ENCODE measurements at regions not wholly inside any gene's neighbourhood (a gene's known extent, or its start where the extent isn't known, plus 50 kb on each side); places are given as distances from the start of the nearest gene placed in this dataset.

- Histone ChIP-seq H3K4me2 (ENCODE audit: low read length) (no peak overlapping the region), H4K20me1 (ENCODE audit: insufficient read depth) (no peaks in the 10 kb centered on the region), H3K9me3 (ENCODE audit: low read length) (no peaks in the 10 kb centered on the region), H3K9me2 (ENCODE audit: insufficient read depth, low read length) (no peaks in the 10 kb centered on the region), H3K27ac (ENCODE audit: low read length) (peak overlapping the region; percentile 28), H3K79me2 (replicated peaks; ENCODE audit: insufficient read depth, low read length) (no peaks in the 10 kb centered on the region), H3F3A (ENCODE audit: insufficient read depth, low read length, poor library complexity, severe bottlenecking) (peaks cover 3% of the 10 kb centered on the region), H3K27me3 (ENCODE audit: insufficient read depth, low read depth, low read length) (no peaks in the 10 kb centered on the region), H3K36me3 (ENCODE audit: insufficient read depth, low read length) (no peaks in the 10 kb centered on the region), H3K4me3 (ENCODE audit: low read length) (no peak overlapping the region), H2AFZ (ENCODE audit: low read depth, low read length) (no peak overlapping the region), H3K9ac (ENCODE audit: low read length) (no peak overlapping the region)
- TF ChIP-seq REST (IDR thresholded peaks at IDR 0.05; ENCODE audit: borderline replicate concordance) (no peak), TAF1 (IDR thresholded peaks at IDR 0.05; ENCODE audit: low read depth) (no peak), EZH2 (IDR thresholded peaks at IDR 0.05; ENCODE audit: borderline replicate concordance, insufficient read depth, low read length, poor library complexity, severe bottlenecking) (no peak), CTCF (IDR thresholded peaks at IDR 0.05; ENCODE audit: poor library complexity, severe bottlenecking) (no peak), RAD21 (conservative IDR thresholded peaks at IDR 0.05) (no peak)
These were observed 155.2 kb upstream of the CIBAR2 start for GRCh38 chr16:85267414-85267945.

GRCh38 chr16:85269165-85269564 is 156.9 kb upstream of the CIBAR2 start:
- H3K9me3 ChIP-seq (ENCODE audit: low read length): no peaks in the 10 kb centered on the region
- H3K27me3 ChIP-seq (ENCODE audit: insufficient read depth, low read depth, low read length): no peaks in the 10 kb centered on the region
- H3K79me2 ChIP-seq (replicated peaks; ENCODE audit: insufficient read depth, low read length): no peaks in the 10 kb centered on the region
- H3K36me3 ChIP-seq (ENCODE audit: insufficient read depth, low read length): no peaks in the 10 kb centered on the region
- H2AFZ ChIP-seq (ENCODE audit: low read depth, low read length): no peak overlapping the region
- H3K27ac ChIP-seq (ENCODE audit: low read length): peak overlapping the region; percentile 84
- H4K20me1 ChIP-seq (ENCODE audit: insufficient read depth): no peaks in the 10 kb centered on the region
- TF ChIP-seq EZH2 (IDR thresholded peaks at IDR 0.05; ENCODE audit: borderline replicate concordance, insufficient read depth, low read length, poor library complexity, severe bottlenecking) (no peak), SMC3 (conservative IDR thresholded peaks at IDR 0.05; ENCODE audit: poor library complexity) (peak; percentile 36), CTCF (IDR thresholded peaks at IDR 0.05; ENCODE audit: poor library complexity, severe bottlenecking) (peak; percentile 10), EP300 (conservative IDR thresholded peaks at IDR 0.05; ENCODE audit: poor library complexity, severe bottlenecking) (peak; percentile 90), POLR2AphosphoS5 (IDR thresholded peaks at IDR 0.05) (peak; percentile 90), REST (IDR thresholded peaks at IDR 0.05; ENCODE audit: borderline replicate concordance) (no peak), RAD21 (conservative IDR thresholded peaks at IDR 0.05) (peak; percentile 13), MXI1 (conservative IDR thresholded peaks at IDR 0.05; ENCODE audit: poor library complexity, severe bottlenecking) (peak; percentile 39)
- no peak overlapping the region for H3K4me2 ChIP-seq (ENCODE audit: low read length)
- H3K9me2 ChIP-seq (ENCODE audit: insufficient read depth, low read length): no peaks in the 10 kb centered on the region
- H3F3A ChIP-seq (ENCODE audit: insufficient read depth, low read length, poor library complexity, severe bottlenecking): no peaks in the 10 kb centered on the region
- H3K9ac ChIP-seq (ENCODE audit: low read length): peak overlapping the region; percentile 58
- H3K4me3 ChIP-seq (ENCODE audit: low read length): peak overlapping the region; percentile 33
